ENCODE measurements at regions not wholly inside any gene's neighbourhood (a gene's known extent, or its start where the extent isn't known, plus 50 kb on each side); places are given as distances from the start of the nearest gene placed in this dataset.

GRCh38 chrX:1912193-1912592, 297.3 kb downstream of the ASMT start (continued):
- TF ChIP-seq, protein P1, sequence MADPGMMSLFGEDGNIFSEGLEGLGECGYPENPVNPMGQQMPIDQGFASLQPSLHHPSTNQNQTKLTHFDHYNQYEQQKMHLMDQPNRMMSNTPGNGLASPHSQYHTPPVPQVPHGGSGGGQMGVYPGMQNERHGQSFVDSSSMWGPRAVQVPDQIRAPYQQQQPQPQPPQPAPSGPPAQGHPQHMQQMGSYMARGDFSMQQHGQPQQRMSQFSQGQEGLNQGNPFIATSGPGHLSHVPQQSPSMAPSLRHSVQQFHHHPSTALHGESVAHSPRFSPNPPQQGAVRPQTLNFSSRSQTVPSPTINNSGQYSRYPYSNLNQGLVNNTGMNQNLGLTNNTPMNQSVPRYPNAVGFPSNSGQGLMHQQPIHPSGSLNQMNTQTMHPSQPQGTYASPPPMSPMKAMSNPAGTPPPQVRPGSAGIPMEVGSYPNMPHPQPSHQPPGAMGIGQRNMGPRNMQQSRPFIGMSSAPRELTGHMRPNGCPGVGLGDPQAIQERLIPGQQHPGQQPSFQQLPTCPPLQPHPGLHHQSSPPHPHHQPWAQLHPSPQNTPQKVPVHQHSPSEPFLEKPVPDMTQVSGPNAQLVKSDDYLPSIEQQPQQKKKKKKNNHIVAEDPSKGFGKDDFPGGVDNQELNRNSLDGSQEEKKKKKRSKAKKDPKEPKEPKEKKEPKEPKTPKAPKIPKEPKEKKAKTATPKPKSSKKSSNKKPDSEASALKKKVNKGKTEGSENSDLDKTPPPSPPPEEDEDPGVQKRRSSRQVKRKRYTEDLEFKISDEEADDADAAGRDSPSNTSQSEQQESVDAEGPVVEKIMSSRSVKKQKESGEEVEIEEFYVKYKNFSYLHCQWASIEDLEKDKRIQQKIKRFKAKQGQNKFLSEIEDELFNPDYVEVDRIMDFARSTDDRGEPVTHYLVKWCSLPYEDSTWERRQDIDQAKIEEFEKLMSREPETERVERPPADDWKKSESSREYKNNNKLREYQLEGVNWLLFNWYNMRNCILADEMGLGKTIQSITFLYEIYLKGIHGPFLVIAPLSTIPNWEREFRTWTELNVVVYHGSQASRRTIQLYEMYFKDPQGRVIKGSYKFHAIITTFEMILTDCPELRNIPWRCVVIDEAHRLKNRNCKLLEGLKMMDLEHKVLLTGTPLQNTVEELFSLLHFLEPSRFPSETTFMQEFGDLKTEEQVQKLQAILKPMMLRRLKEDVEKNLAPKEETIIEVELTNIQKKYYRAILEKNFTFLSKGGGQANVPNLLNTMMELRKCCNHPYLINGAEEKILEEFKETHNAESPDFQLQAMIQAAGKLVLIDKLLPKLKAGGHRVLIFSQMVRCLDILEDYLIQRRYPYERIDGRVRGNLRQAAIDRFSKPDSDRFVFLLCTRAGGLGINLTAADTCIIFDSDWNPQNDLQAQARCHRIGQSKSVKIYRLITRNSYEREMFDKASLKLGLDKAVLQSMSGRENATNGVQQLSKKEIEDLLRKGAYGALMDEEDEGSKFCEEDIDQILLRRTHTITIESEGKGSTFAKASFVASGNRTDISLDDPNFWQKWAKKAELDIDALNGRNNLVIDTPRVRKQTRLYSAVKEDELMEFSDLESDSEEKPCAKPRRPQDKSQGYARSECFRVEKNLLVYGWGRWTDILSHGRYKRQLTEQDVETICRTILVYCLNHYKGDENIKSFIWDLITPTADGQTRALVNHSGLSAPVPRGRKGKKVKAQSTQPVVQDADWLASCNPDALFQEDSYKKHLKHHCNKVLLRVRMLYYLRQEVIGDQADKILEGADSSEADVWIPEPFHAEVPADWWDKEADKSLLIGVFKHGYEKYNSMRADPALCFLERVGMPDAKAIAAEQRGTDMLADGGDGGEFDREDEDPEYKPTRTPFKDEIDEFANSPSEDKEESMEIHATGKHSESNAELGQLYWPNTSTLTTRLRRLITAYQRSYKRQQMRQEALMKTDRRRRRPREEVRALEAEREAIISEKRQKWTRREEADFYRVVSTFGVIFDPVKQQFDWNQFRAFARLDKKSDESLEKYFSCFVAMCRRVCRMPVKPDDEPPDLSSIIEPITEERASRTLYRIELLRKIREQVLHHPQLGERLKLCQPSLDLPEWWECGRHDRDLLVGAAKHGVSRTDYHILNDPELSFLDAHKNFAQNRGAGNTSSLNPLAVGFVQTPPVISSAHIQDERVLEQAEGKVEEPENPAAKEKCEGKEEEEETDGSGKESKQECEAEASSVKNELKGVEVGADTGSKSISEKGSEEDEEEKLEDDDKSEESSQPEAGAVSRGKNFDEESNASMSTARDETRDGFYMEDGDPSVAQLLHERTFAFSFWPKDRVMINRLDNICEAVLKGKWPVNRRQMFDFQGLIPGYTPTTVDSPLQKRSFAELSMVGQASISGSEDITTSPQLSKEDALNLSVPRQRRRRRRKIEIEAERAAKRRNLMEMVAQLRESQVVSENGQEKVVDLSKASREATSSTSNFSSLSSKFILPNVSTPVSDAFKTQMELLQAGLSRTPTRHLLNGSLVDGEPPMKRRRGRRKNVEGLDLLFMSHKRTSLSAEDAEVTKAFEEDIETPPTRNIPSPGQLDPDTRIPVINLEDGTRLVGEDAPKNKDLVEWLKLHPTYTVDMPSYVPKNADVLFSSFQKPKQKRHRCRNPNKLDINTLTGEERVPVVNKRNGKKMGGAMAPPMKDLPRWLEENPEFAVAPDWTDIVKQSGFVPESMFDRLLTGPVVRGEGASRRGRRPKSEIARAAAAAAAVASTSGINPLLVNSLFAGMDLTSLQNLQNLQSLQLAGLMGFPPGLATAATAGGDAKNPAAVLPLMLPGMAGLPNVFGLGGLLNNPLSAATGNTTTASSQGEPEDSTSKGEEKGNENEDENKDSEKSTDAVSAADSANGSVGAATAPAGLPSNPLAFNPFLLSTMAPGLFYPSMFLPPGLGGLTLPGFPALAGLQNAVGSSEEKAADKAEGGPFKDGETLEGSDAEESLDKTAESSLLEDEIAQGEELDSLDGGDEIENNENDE (IDR thresholded peaks at IDR 0.05; ENCODE audit: insufficient replicate concordance, low read length), result no peak
- TF ChIP-seq CBX5 (IDR thresholded peaks at IDR 0.05; ENCODE audit: low read depth, low read length) (no peak), RBBP5 (IDR thresholded peaks at IDR 0.05; ENCODE audit: borderline replicate concordance, low read depth, low read length) (no peak)

All from H1 (cell line).